WTC11 (cell line): ENCODE measurements at regions not wholly inside any gene's neighbourhood (a gene's known extent, or its start where the extent isn't known, plus 50 kb on each side); places are given as distances from the start of the nearest gene placed in this dataset.

Source experiments
- ATAC-seq: fragments of 200-7000 bp; cut with Tn5 transposase; 2 replicates; pipeline ENCODE4 v1.10.0; 2021; ENCODE audit warnings: mild to moderate bottlenecking, moderate library complexity
- CTCF ChIA-PET: fragments of 300-600 bp; sonication (Branson Sonifier 250); formaldehyde crosslinking; loops from one replicate; lab custom pipeline; 2021; ENCODE audit warnings: antibody characterized with exemption; lab: Charles Lee
- POLR2A ChIA-PET: fragments of 350-600 bp; sonication (Branson Sonifier 250); formaldehyde crosslinking; loops from one replicate; lab custom pipeline; 2021; ENCODE audit warnings: antibody characterized with exemption; lab: Charles Lee
- DNase-seq: peaks from one replicate; pipeline ENCODE4 v3.0.0; 2021; ENCODE audit warnings: low spot score
- H3K27ac Mint-ChIP-seq: 2 replicates; pipeline ENCODE4 v1.8.0; 2021; ENCODE audit warnings: mixed read lengths
- H3K27me3 Mint-ChIP-seq: 2 replicates; pipeline ENCODE4 v1.8.0; 2021; ENCODE audit warnings: low read depth, mild to moderate bottlenecking, moderate library complexity, mixed read lengths
- H3K36me3 Mint-ChIP-seq: 2 replicates; pipeline ENCODE4 v1.8.0; 2021; ENCODE audit warnings: mixed read lengths
- H3K4me1 Mint-ChIP-seq: 2 replicates; pipeline ENCODE4 v1.8.0; 2022; ENCODE audit warnings: mixed read lengths
- H3K4me3 Mint-ChIP-seq: 2 replicates; pipeline ENCODE4 v1.8.0; 2021; ENCODE audit warnings: mild to moderate bottlenecking, moderate library complexity, mixed read lengths
- H3K9me3 Mint-ChIP-seq: 2 replicates; pipeline ENCODE4 v1.8.0; 2021; ENCODE audit warnings: mixed read lengths
- CBFB ChIP-seq: sonication (generic); formaldehyde crosslinking; IDR thresholded peaks from 2 replicates; pipeline ENCODE4 v1.8.1; 2022; ENCODE audit warnings: mild to moderate bottlenecking, low read depth, missing genetic modification reagents
- EMX1 ChIP-seq: fragments of 250-450 bp; sonication (Bioruptor Pico); IDR thresholded peaks from 2 replicates; pipeline ENCODE4 v1.8.0; 2021; ENCODE audit warnings: mild to moderate bottlenecking
- PRRX2 ChIP-seq: fragments of 250-450 bp; sonication (Bioruptor Pico); IDR thresholded peaks from 2 replicates; pipeline ENCODE4 v1.8.0; 2021; ENCODE audit warnings: mild to moderate bottlenecking
- RELA ChIP-seq: sonication (generic); formaldehyde crosslinking; IDR thresholded peaks from 2 replicates; pipeline ENCODE4 v1.8.1; 2022; ENCODE audit warnings: missing genetic modification reagents, mild to moderate bottlenecking, borderline replicate concordance
- RORB ChIP-seq: fragments of 250-450 bp; sonication (Bioruptor Pico); IDR thresholded peaks from 2 replicates; pipeline ENCODE4 v1.9.0; 2021; ENCODE audit warnings: mild to moderate bottlenecking
- SMAD4 ChIP-seq: sonication (generic); formaldehyde crosslinking; IDR thresholded peaks from 2 replicates; pipeline ENCODE4 v1.8.0; 2022; ENCODE audit warnings: mild to moderate bottlenecking, missing genetic modification reagents
- TEAD1 ChIP-seq: sonication (generic); formaldehyde crosslinking; IDR thresholded peaks from 2 replicates; pipeline ENCODE4 v1.8.0; 2022; ENCODE audit warnings: mild to moderate bottlenecking, missing genetic modification reagents
- ZNF121 ChIP-seq: sonication (generic); formaldehyde crosslinking; IDR thresholded peaks from 2 replicates; pipeline ENCODE4 v1.8.0; 2023; ENCODE audit warnings: missing genetic modification reagents
- ZNF219 ChIP-seq: sonication (generic); formaldehyde crosslinking; IDR thresholded peaks from 2 replicates; pipeline ENCODE4 v1.8.0; 2023; ENCODE audit warnings: missing genetic modification reagents, mild to moderate bottlenecking, borderline replicate concordance
- ZNF263 ChIP-seq: sonication (generic); formaldehyde crosslinking; IDR thresholded peaks from 2 replicates; pipeline ENCODE4 v1.8.1; 2022; ENCODE audit warnings: low read depth, mild to moderate bottlenecking, moderate library complexity, missing genetic modification reagents
- ZNF423 ChIP-seq: fragments of 250-450 bp; sonication (Bioruptor Pico); IDR thresholded peaks from 2 replicates; pipeline ENCODE4 v2.1.2; 2022; ENCODE audit warnings: mild to moderate bottlenecking, moderate library complexity
- TF ChIP-seq, protein P1 (sequence below): sonication (generic); formaldehyde crosslinking; IDR thresholded peaks from 2 replicates; pipeline ENCODE4 v1.8.0; 2022; ENCODE audit warnings: mild to moderate bottlenecking, missing genetic modification reagents
- TF ChIP-seq, protein P2 (sequence below): fragments of 250-450 bp; sonication (Bioruptor Pico); IDR thresholded peaks from 2 replicates; pipeline ENCODE4 v1.9.0; 2021; ENCODE audit warnings: mild to moderate bottlenecking, borderline replicate concordance
- TF ChIP-seq, protein P3 (sequence below): sonication (generic); formaldehyde crosslinking; IDR thresholded peaks from 2 replicates; pipeline ENCODE4 v1.8.1; 2023; ENCODE audit warnings: mild to moderate bottlenecking, moderate library complexity, missing genetic modification reagents
- TF ChIP-seq, protein P4 (sequence below): sonication (generic); formaldehyde crosslinking; IDR thresholded peaks from 2 replicates; pipeline ENCODE4 v1.8.0; 2022; ENCODE audit warnings: mild to moderate bottlenecking, missing genetic modification reagents
- TF ChIP-seq, protein P5 (sequence below): sonication (generic); formaldehyde crosslinking; conservative IDR thresholded peaks from 2 replicates; pipeline ENCODE4 v1.8.1; 2022; ENCODE audit warnings: mild to moderate bottlenecking, missing genetic modification reagents
- TF ChIP-seq, protein P6 (sequence below): sonication (generic); formaldehyde crosslinking; IDR thresholded peaks from 2 replicates; pipeline ENCODE4 v1.8.1; 2023; ENCODE audit warnings: mild to moderate bottlenecking, missing genetic modification reagents, moderate library complexity
- TF ChIP-seq, protein P7 (sequence below): sonication (generic); formaldehyde crosslinking; IDR thresholded peaks from 2 replicates; pipeline ENCODE4 v1.8.1; 2022; ENCODE audit warnings: mild to moderate bottlenecking, missing genetic modification reagents, moderate library complexity, borderline replicate concordance

DNA sequence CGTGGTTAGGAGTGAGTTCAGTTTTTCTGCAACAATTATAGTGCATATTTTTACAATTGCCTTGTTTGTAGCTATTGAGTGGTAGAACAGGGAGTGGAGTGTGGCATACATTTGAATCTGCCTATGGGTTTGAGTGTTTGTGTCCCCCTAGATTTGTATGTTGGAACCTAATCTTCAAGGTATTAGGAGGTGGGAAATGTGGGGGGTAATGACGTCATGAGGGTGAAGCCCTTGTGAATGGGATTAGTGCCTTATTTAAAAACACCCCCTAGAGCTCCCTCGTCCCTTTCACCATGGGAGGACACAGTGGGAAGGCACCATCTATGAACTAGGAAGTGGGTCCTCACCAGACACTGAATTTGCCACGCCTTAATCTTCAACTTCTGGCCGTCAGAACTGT is 819.6 kb downstream of the NLGN4X start (continued):
- TF ChIP-seq, protein P1, sequence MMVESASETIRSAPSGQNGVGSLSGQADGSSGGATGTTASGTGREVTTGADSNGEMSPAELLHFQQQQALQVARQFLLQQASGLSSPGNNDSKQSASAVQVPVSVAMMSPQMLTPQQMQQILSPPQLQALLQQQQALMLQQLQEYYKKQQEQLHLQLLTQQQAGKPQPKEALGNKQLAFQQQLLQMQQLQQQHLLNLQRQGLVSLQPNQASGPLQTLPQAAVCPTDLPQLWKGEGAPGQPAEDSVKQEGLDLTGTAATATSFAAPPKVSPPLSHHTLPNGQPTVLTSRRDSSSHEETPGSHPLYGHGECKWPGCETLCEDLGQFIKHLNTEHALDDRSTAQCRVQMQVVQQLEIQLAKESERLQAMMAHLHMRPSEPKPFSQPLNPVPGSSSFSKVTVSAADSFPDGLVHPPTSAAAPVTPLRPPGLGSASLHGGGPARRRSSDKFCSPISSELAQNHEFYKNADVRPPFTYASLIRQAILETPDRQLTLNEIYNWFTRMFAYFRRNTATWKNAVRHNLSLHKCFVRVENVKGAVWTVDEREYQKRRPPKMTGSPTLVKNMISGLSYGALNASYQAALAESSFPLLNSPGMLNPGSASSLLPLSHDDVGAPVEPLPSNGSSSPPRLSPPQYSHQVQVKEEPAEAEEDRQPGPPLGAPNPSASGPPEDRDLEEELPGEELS (CRISPR knock-in tag), result no peak
- TF ChIP-seq CBFB, result no peak
- TF ChIP-seq, protein P2, sequence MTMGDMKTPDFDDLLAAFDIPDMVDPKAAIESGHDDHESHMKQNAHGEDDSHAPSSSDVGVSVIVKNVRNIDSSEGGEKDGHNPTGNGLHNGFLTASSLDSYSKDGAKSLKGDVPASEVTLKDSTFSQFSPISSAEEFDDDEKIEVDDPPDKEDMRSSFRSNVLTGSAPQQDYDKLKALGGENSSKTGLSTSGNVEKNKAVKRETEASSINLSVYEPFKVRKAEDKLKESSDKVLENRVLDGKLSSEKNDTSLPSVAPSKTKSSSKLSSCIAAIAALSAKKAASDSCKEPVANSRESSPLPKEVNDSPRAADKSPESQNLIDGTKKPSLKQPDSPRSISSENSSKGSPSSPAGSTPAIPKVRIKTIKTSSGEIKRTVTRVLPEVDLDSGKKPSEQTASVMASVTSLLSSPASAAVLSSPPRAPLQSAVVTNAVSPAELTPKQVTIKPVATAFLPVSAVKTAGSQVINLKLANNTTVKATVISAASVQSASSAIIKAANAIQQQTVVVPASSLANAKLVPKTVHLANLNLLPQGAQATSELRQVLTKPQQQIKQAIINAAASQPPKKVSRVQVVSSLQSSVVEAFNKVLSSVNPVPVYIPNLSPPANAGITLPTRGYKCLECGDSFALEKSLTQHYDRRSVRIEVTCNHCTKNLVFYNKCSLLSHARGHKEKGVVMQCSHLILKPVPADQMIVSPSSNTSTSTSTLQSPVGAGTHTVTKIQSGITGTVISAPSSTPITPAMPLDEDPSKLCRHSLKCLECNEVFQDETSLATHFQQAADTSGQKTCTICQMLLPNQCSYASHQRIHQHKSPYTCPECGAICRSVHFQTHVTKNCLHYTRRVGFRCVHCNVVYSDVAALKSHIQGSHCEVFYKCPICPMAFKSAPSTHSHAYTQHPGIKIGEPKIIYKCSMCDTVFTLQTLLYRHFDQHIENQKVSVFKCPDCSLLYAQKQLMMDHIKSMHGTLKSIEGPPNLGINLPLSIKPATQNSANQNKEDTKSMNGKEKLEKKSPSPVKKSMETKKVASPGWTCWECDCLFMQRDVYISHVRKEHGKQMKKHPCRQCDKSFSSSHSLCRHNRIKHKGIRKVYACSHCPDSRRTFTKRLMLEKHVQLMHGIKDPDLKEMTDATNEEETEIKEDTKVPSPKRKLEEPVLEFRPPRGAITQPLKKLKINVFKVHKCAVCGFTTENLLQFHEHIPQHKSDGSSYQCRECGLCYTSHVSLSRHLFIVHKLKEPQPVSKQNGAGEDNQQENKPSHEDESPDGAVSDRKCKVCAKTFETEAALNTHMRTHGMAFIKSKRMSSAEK, result no peak

DNA sequence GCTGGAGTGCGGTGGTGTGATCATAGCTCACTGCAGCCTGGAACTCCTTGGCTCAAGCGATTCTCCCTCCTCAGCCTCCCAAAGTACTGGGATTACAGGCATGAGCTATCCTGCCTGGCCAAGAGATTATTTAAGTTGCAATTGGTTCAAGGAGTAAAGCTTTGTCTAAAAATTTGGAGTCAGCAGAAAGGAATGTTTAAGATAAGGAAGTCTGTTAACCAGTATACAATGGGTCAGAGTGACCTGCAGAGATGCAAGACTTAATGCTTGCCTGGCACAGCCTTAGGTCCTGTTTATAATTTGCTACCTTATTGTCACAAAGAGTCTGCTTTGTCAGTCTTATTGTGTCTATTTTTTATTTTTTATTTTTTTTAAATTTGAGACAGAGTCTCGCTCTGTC is 826.2 kb downstream of the NLGN4X start:
- TF ChIP-seq, protein P1 (CRISPR knock-in tag), result no peak
- TF ChIP-seq EMX1 (no peak), ZNF423 (CRISPR knock-in tag) (no peak), PRRX2 (CRISPR knock-in tag) (no peak), ZNF219 (no peak), SMAD4 (CRISPR knock-in tag) (no peak)
- TF ChIP-seq, protein P3, sequence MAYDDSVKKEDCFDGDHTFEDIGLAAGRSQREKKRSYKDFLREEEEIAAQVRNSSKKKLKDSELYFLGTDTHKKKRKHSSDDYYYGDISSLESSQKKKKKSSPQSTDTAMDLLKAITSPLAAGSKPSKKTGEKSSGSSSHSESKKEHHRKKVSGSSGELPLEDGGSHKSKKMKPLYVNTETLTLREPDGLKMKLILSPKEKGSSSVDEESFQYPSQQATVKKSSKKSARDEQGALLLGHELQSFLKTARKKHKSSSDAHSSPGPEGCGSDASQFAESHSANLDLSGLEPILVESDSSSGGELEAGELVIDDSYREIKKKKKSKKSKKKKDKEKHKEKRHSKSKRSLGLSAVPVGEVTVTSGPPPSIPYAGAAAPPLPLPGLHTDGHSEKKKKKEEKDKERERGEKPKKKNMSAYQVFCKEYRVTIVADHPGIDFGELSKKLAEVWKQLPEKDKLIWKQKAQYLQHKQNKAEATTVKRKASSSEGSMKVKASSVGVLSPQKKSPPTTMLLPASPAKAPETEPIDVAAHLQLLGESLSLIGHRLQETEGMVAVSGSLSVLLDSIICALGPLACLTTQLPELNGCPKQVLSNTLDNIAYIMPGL (CRISPR knock-in tag), result no peak
- Mint-ChIP-seq H3K27ac (no peak overlapping the region), H3K4me1 (peaks cover 12% of the 10 kb centered on the region; the same call in 1 of the 2 replicates), H3K4me3 (no peak overlapping the region), H3K9me3 (no peaks in the 10 kb centered on the region; the same call in 1 of the 2 replicates), H3K27me3 (no peaks in the 10 kb centered on the region; the same call in 1 of the 2 replicates), H3K36me3 (no peaks in the 10 kb centered on the region)
- POLR2A ChIA-PET, result no interaction called here
- no peak for ATAC-seq
- DNase-seq, result no peak
- CTCF ChIA-PET, result no interaction called here

DNA sequence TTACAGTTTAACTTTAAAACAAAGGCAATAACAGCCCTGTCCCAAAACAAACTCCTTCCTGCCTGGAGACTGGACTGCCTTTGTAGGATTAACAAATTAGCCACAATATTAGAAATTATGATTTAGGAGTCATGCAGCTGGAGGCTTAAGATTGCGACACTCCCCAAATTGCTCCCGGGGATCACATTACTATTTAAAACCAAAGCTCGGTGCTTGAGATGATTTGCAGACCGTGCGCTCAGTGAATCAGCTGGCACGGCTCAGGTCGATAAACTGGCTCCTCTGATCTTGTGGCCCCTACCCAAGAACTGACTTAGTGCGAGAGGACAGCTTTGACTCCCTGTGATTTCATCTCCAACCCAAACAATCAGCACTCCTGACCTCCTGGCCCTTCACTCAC is 829.3 kb downstream of the NLGN4X start:
- Mint-ChIP-seq H3K4me1 (peaks cover 8% of the 10 kb centered on the region; the same call in 1 of the 2 replicates), H3K9me3 (no peaks in the 10 kb centered on the region; the same call in 1 of the 2 replicates), H3K4me3 (no peak overlapping the region), H3K36me3 (no peaks in the 10 kb centered on the region), H3K27ac (no peak overlapping the region), H3K27me3 (no peaks in the 10 kb centered on the region; the same call in 1 of the 2 replicates)
- POLR2A ChIA-PET, result no interaction called here
- no peak for ATAC-seq
- DNase-seq, result no peak
- CTCF ChIA-PET, result no interaction called here
- TF ChIP-seq, protein P4, sequence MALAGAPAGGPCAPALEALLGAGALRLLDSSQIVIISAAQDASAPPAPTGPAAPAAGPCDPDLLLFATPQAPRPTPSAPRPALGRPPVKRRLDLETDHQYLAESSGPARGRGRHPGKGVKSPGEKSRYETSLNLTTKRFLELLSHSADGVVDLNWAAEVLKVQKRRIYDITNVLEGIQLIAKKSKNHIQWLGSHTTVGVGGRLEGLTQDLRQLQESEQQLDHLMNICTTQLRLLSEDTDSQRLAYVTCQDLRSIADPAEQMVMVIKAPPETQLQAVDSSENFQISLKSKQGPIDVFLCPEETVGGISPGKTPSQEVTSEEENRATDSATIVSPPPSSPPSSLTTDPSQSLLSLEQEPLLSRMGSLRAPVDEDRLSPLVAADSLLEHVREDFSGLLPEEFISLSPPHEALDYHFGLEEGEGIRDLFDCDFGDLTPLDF, result no peak
- TF ChIP-seq RORB (no peak), CBFB (no peak), TEAD1 (CRISPR knock-in tag) (no peak), ZNF263 (CRISPR knock-in tag) (no peak), ZNF121 (no peak), RELA (CRISPR knock-in tag) (no peak)
- TF ChIP-seq, protein P3 (CRISPR knock-in tag), result no peak
- TF ChIP-seq, protein P5, sequence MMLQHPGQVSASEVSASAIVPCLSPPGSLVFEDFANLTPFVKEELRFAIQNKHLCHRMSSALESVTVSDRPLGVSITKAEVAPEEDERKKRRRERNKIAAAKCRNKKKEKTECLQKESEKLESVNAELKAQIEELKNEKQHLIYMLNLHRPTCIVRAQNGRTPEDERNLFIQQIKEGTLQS (CRISPR knock-in tag), result no peak
- TF ChIP-seq, protein P6, sequence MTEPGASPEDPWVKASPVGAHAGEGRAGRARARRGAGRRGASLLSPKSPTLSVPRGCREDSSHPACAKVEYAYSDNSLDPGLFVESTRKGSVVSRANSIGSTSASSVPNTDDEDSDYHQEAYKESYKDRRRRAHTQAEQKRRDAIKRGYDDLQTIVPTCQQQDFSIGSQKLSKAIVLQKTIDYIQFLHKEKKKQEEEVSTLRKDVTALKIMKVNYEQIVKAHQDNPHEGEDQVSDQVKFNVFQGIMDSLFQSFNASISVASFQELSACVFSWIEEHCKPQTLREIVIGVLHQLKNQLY, result no peak
- TF ChIP-seq, protein P7, sequence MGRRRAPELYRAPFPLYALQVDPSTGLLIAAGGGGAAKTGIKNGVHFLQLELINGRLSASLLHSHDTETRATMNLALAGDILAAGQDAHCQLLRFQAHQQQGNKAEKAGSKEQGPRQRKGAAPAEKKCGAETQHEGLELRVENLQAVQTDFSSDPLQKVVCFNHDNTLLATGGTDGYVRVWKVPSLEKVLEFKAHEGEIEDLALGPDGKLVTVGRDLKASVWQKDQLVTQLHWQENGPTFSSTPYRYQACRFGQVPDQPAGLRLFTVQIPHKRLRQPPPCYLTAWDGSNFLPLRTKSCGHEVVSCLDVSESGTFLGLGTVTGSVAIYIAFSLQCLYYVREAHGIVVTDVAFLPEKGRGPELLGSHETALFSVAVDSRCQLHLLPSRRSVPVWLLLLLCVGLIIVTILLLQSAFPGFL (CRISPR knock-in tag), result no peak
